Upper lobe of left lung (tissue), 6 donors: ENCODE measurements at regions not wholly inside any gene's neighbourhood (a gene's known extent, or its start where the extent isn't known, plus 50 kb on each side); places are given as distances from the start of the nearest gene placed in this dataset.

Experiments used
- ATAC-seq, 2 donors: fragments of 200-7000 bp; cut with Tn5 transposase; one replicate each; pipeline ENCODE4 v1.9.1; 2022; ENCODE audit warnings: mild to moderate bottlenecking in 2 of 2, moderate library complexity in 2 of 2; ENCODE audit not compliant: low FRiP score in 2 of 2
- DNase-seq, 2 donors: peaks; one replicate each; pipeline ENCODE4 v3.0.0-alpha.2; 2019 to 2020
- H3K27ac ChIP-seq, 4 donors: fragments of 200-600 bp; sonication (generic); one replicate each; pipeline ENCODE4 v1.5.1; 2016 to 2019
- H3K27me3 ChIP-seq, 4 donors: fragments of 200-600 bp; sonication (generic); one replicate each; pipeline ENCODE4 v1.5.1; 2017 to 2019
- H3K36me3 ChIP-seq, 4 donors: fragments of 200-600 bp; sonication (generic); one replicate each; pipeline ENCODE4 v1.5.1; 2016 to 2019
- H3K4me1 ChIP-seq, 4 donors: fragments of 200-600 bp; sonication (generic); one replicate each; pipeline ENCODE4 v1.5.1; 2018 to 2019
- H3K4me3 ChIP-seq, 4 donors: fragments of 200-600 bp; sonication (generic); one replicate each; pipeline ENCODE4 v1.5.1; 2017 to 2019; ENCODE audit warnings: mild to moderate bottlenecking in 2 of 4, moderate library complexity in 1 of 4
- H3K9me3 ChIP-seq, 4 donors: fragments of 200-600 bp; sonication (generic); one replicate each; pipeline ENCODE4 v1.5.1; 2018 to 2019
- CTCF ChIP-seq, 6 experiments: fragments of 450-650 bp in 4 of 6; fragments of 200-600 bp in 2 of 6; sonication (generic) in 2 of 6; IDR thresholded peaks; one replicate each; pipeline ENCODE4 v1.5.1; 2016 to 2019; ENCODE audit warnings: antibody characterized with exemption in 6 of 6
- EP300 ChIP-seq, 4 donors: sonication (generic); formaldehyde crosslinking; IDR thresholded peaks; one replicate each; pipeline ENCODE4 v1.5.1; 2017; ENCODE audit warnings: antibody characterized with exemption in 4 of 4, control low read depth in 2 of 4
- POLR2A ChIP-seq, 4 donors: fragments of 450-650 bp; IDR thresholded peaks; one replicate each; pipeline ENCODE4 v1.5.1; 2016 to 2017; ENCODE audit warnings: antibody characterized with exemption in 4 of 4, mild to moderate bottlenecking in 2 of 4
- POLR2AphosphoS5 ChIP-seq, 2 donors: sonication (generic); formaldehyde crosslinking; IDR thresholded peaks; one replicate each; pipeline ENCODE4 v1.5.1; 2017; ENCODE audit warnings: antibody characterized with exemption in 2 of 2
- WGBS, 2 donors: methylation state at CpG; one replicate each; pipeline ENCODE4 v1.1.5; 2017 to 2018; 5-methylcytosine and 5-hydroxymethylcytosine counted together
- donor health status: DM: no; HTN: no; CAD: no; lungs with moderate emphysema.
- donor health status: DM: no; HTN: yes; CAD: no; lungs with severe emphysema.

- TF ChIP-seq POLR2AphosphoS5 (IDR thresholded peaks at IDR 0.05) = no peak
- no peak for TF ChIP-seq EP300 (IDR thresholded peaks at IDR 0.05)
- TF ChIP-seq CTCF (IDR thresholded peaks at IDR 0.05) = no peak
- no peak for TF ChIP-seq POLR2A (IDR thresholded peaks at IDR 0.05)
- H3K4me1 ChIP-seq = no peaks in the 10 kb centered on the region
- no peak overlapping the region for H3K4me3 ChIP-seq
- ATAC-seq (no peak), DNase-seq (no peak)
- H3K27me3 ChIP-seq = no peaks in the 10 kb centered on the region
- no peak overlapping the region for H3K27ac ChIP-seq
- no peaks in the 10 kb centered on the region for H3K9me3 ChIP-seq
- H3K36me3 ChIP-seq = no peaks in the 10 kb centered on the region
Measured at GRCh38 chr4:166481739-166482138, 608.7 kb downstream of the TLL1 start.

- no peak for TF ChIP-seq POLR2AphosphoS5 (IDR thresholded peaks at IDR 0.05)
- TF ChIP-seq EP300 (IDR thresholded peaks at IDR 0.05) = no peak
- no peak for TF ChIP-seq POLR2A (IDR thresholded peaks at IDR 0.05)
- TF ChIP-seq CTCF (IDR thresholded peaks at IDR 0.05) = no peak
- H3K36me3 ChIP-seq = no peaks in the 10 kb centered on the region
- no peaks in the 10 kb centered on the region for H3K4me1 ChIP-seq
- DNase-seq = no peak
- H3K4me3 ChIP-seq = no peak overlapping the region
- H3K27ac ChIP-seq = no peak overlapping the region
- no peaks in the 10 kb centered on the region for H3K27me3 ChIP-seq
- 22 to 43% methylated on average over 1 of the region's 1 CpG for WGBS, 2 donors
- ATAC-seq = no peak
- no peaks in the 10 kb centered on the region for H3K9me3 ChIP-seq
Measured at GRCh38 chr4:166482758-166483157, 609.7 kb downstream of the TLL1 start.

- TF ChIP-seq EP300 (IDR thresholded peaks at IDR 0.05) = no peak
- no peak for TF ChIP-seq POLR2A (IDR thresholded peaks at IDR 0.05)
- TF ChIP-seq POLR2AphosphoS5 (IDR thresholded peaks at IDR 0.05) = no peak
- no peak for TF ChIP-seq CTCF (IDR thresholded peaks at IDR 0.05)
- Histone ChIP-seq H3K4me3 (no peak overlapping the region), H3K9me3 (no peaks in the 10 kb centered on the region), H3K36me3 (no peaks in the 10 kb centered on the region), H3K27me3 (no peaks in the 10 kb centered on the region), H3K27ac (no peak overlapping the region), H3K4me1 (no peaks in the 10 kb centered on the region)
- DNase-seq (no peak), ATAC-seq (no peak)
- WGBS, 2 donors = 79 to 83% methylated on average over 1 of the region's 1 CpG
Measured at GRCh38 chr4:166491635-166492034, 618.6 kb downstream of the TLL1 start.

GRCh38 chr4:166493924-166494345 lies 620.9 kb downstream of the TLL1 start:
- WGBS, 2 donors = 6 to 27% methylated on average over 2 of the region's 2 CpGs
- no peak for ATAC-seq
- H3K36me3 ChIP-seq = no peaks in the 10 kb centered on the region

More at GRCh38 chr4:166493924-166494345, 620.9 kb downstream of the TLL1 start:
- Histone ChIP-seq H3K4me1 (no peaks in the 10 kb centered on the region), H3K9me3 (no peaks in the 10 kb centered on the region), H3K27ac (no peak overlapping the region), H3K27me3 (no peaks in the 10 kb centered on the region), H3K4me3 (no peak overlapping the region)
- no peak for DNase-seq
- TF ChIP-seq POLR2AphosphoS5 (IDR thresholded peaks at IDR 0.05) (no peak), EP300 (IDR thresholded peaks at IDR 0.05) (no peak), CTCF (IDR thresholded peaks at IDR 0.05) (no peak), POLR2A (IDR thresholded peaks at IDR 0.05) (no peak)
